ENCODE measurements at regions not wholly inside any gene's neighbourhood (a gene's known extent, or its start where the extent isn't known, plus 50 kb on each side); places are given as distances from the start of the nearest gene placed in this dataset.

DNA sequence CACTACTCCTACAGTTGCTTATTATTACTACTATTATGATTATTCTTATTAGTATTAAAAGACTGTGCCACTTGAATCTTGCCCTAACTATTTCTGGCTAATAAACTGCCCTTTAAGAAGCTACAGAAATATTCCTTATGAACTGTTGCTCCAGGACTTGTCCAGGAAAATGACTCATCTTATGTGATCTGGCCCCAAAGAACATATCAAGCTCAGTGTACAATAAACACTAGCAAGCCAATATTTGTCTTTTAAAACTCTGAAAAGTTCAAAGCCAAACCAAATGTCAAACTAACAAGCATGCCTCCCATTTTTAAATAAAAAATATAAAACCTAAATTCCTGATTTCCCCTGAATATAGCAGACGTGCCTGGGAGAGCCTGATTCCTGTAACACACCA lies 88.7 kb upstream of the SIM2 start (continued):
- TF ChIP-seq REST (IDR thresholded peaks at IDR 0.05; ENCODE audit: unreplicated experiment) (no peak), ZNF331 (CRISPR knock-in tag; IDR thresholded peaks at IDR 0.05; ENCODE audit: low read depth) (no peak), NANOG (IDR thresholded peaks at IDR 0.05; ENCODE audit: borderline replicate concordance) (no peak)

GRCh38 chr21:36610935-36611334 lies 88.0 kb upstream of the SIM2 start:
- peaks cover 9% of the 10 kb centered on the region for H3K27me3 Mint-ChIP-seq (ENCODE audit: insufficient read depth, low read depth, poor library complexity)
- H3K36me3 Mint-ChIP-seq (ENCODE audit: low read depth) = peaks cover 7% of the 10 kb centered on the region; the same call in 2 of the 3 replicates
- no peak overlapping the region for H3K27ac Mint-ChIP-seq
- DNase-seq (ENCODE audit: low spot score) = no peak
- Histone ChIP-seq H4K20me1 (replicated peaks; ENCODE audit: insufficient read depth) (no peaks in the 10 kb centered on the region), H3K27ac (ENCODE audit: low read depth) (no peak overlapping the region), H2AFZ (no peak overlapping the region), H3K79me2 (replicated peaks; ENCODE audit: insufficient read depth) (no peaks in the 10 kb centered on the region), H3K4me3 (no peak overlapping the region), H3F3A (replicated peaks; ENCODE audit: low read depth) (no peaks in the 10 kb centered on the region), H3K4me1 (ENCODE audit: insufficient read depth) (peaks cover 9% of the 10 kb centered on the region; the same call in 1 of the 2 replicates), H3K27me3 (ENCODE audit: insufficient read depth) (no peaks in the 10 kb centered on the region), H3K4me2 (no peak overlapping the region), H3K36me3 (ENCODE audit: insufficient read depth) (no peaks in the 10 kb centered on the region; the same call in 1 of the 2 replicates), H3K9me2 (ENCODE audit: insufficient read depth) (peaks cover 9% of the 10 kb centered on the region; the same call in 1 of the 2 replicates)
- ATAC-seq = no peak
- TF ChIP-seq, protein P1, sequence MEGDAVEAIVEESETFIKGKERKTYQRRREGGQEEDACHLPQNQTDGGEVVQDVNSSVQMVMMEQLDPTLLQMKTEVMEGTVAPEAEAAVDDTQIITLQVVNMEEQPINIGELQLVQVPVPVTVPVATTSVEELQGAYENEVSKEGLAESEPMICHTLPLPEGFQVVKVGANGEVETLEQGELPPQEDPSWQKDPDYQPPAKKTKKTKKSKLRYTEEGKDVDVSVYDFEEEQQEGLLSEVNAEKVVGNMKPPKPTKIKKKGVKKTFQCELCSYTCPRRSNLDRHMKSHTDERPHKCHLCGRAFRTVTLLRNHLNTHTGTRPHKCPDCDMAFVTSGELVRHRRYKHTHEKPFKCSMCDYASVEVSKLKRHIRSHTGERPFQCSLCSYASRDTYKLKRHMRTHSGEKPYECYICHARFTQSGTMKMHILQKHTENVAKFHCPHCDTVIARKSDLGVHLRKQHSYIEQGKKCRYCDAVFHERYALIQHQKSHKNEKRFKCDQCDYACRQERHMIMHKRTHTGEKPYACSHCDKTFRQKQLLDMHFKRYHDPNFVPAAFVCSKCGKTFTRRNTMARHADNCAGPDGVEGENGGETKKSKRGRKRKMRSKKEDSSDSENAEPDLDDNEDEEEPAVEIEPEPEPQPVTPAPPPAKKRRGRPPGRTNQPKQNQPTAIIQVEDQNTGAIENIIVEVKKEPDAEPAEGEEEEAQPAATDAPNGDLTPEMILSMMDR (conservative IDR thresholded peaks at IDR 0.05; ENCODE audit: low read depth in 2 of 2) = no peak
- H3K9me3 Mint-ChIP-seq = peaks cover 27% of the 10 kb centered on the region
- H3K4me3 Mint-ChIP-seq = no peak overlapping the region
- peaks cover 8% of the 10 kb centered on the region; the same call in 2 of the 3 replicates for H3K4me1 Mint-ChIP-seq

GRCh38 chr21:36611379-36611778 lies 87.5 kb upstream of the SIM2 start:
- H3K27me3 Mint-ChIP-seq (ENCODE audit: insufficient read depth, low read depth, poor library complexity) = peaks cover 9% of the 10 kb centered on the region
- H3K36me3 Mint-ChIP-seq (ENCODE audit: low read depth) = peaks cover 10% of the 10 kb centered on the region; the same call in 2 of the 3 replicates
- Histone ChIP-seq H3F3A (replicated peaks; ENCODE audit: low read depth) (no peaks in the 10 kb centered on the region), H3K9me2 (ENCODE audit: insufficient read depth) (peaks cover 9% of the 10 kb centered on the region; the same call in 1 of the 2 replicates), H3K79me2 (replicated peaks; ENCODE audit: insufficient read depth) (no peaks in the 10 kb centered on the region), H3K27ac (ENCODE audit: low read depth) (no peak overlapping the region), H3K4me1 (ENCODE audit: insufficient read depth) (peaks cover 9% of the 10 kb centered on the region; the same call in 1 of the 2 replicates), H2AFZ (no peak overlapping the region), H3K27me3 (ENCODE audit: insufficient read depth) (no peaks in the 10 kb centered on the region), H3K4me2 (no peak overlapping the region), H3K36me3 (ENCODE audit: insufficient read depth) (no peaks in the 10 kb centered on the region; the same call in 1 of the 2 replicates), H4K20me1 (replicated peaks; ENCODE audit: insufficient read depth) (no peaks in the 10 kb centered on the region), H3K4me3 (no peak overlapping the region)
- H3K4me3 Mint-ChIP-seq = no peak overlapping the region
- peaks cover 8% of the 10 kb centered on the region; the same call in 2 of the 3 replicates for H3K4me1 Mint-ChIP-seq
- H3K27ac Mint-ChIP-seq = no peak overlapping the region
- peaks cover 31% of the 10 kb centered on the region for H3K9me3 Mint-ChIP-seq
- DNase-seq (ENCODE audit: low spot score) (no peak), ATAC-seq (no peak)
- no peak for TF ChIP-seq EZH2 (IDR thresholded peaks at IDR 0.05; ENCODE audit: low read depth, unreplicated experiment)
- no peak for TF ChIP-seq REST (IDR thresholded peaks at IDR 0.05; ENCODE audit: unreplicated experiment)
- TF ChIP-seq POLR2AphosphoS5 (IDR thresholded peaks at IDR 0.05; ENCODE audit: low read depth) = no peak
- no peak for TF ChIP-seq ETS1 (IDR thresholded peaks at IDR 0.05)
- TF ChIP-seq NANOG (IDR thresholded peaks at IDR 0.05; ENCODE audit: borderline replicate concordance) = no peak
- no peak for TF ChIP-seq ZNF114 (CRISPR knock-in tag; IDR thresholded peaks at IDR 0.05)
- no peak for TF ChIP-seq JUNB (IDR thresholded peaks at IDR 0.05; ENCODE audit: unreplicated experiment)
- no peak for TF ChIP-seq EZH2phosphoT487 (IDR thresholded peaks at IDR 0.05; ENCODE audit: unreplicated experiment)
- TF ChIP-seq STAT1 (IDR thresholded peaks at IDR 0.05; ENCODE audit: unreplicated experiment) = no peak
